WTC11 (cell line): ENCODE measurements at regions not wholly inside any gene's neighbourhood (a gene's known extent, or its start where the extent isn't known, plus 50 kb on each side); places are given as distances from the start of the nearest gene placed in this dataset.

Experiments used
- ARID4B ChIP-seq: sonication (generic); formaldehyde crosslinking; IDR thresholded peaks from 2 replicates; pipeline ENCODE4 v1.8.0; 2023; ENCODE audit warnings: missing genetic modification reagents, mild to moderate bottlenecking, borderline replicate concordance
- ATF3 ChIP-seq: sonication (generic); formaldehyde crosslinking; conservative IDR thresholded peaks from 2 replicates; pipeline ENCODE4 v1.8.1; 2022; ENCODE audit warnings: mild to moderate bottlenecking, missing genetic modification reagents
- CTCF ChIP-seq: fragments of 200-600 bp; IDR thresholded peaks from 2 replicates; pipeline ENCODE4 v1.8.0; 2022; ENCODE audit warnings: antibody characterized with exemption
- GABPB1 ChIP-seq: sonication (generic); formaldehyde crosslinking; IDR thresholded peaks from 2 replicates; pipeline ENCODE4 v1.8.1; 2023; ENCODE audit warnings: mild to moderate bottlenecking, missing genetic modification reagents
- HMGA2 ChIP-seq: fragments of 250-450 bp; sonication (Bioruptor Pico); IDR thresholded peaks from 2 replicates; pipeline ENCODE4 v1.4.0; 2021; ENCODE audit warnings: mild to moderate bottlenecking, moderate library complexity
- MYBL2 ChIP-seq: sonication (generic); formaldehyde crosslinking; IDR thresholded peaks from 2 replicates; pipeline ENCODE4 v1.8.1; 2023; ENCODE audit warnings: mild to moderate bottlenecking, moderate library complexity, missing genetic modification reagents
- STAT6 ChIP-seq: sonication (generic); formaldehyde crosslinking; conservative IDR thresholded peaks from 2 replicates; pipeline ENCODE4 v1.8.1; 2023; ENCODE audit warnings: mild to moderate bottlenecking, low read depth, missing genetic modification reagents, moderate library complexity
- USF2 ChIP-seq: sonication (generic); formaldehyde crosslinking; IDR thresholded peaks from 2 replicates; pipeline ENCODE4 v1.8.1; 2023; ENCODE audit warnings: mild to moderate bottlenecking, missing genetic modification reagents, moderate library complexity
- ZNF121 ChIP-seq: sonication (generic); formaldehyde crosslinking; IDR thresholded peaks from 2 replicates; pipeline ENCODE4 v1.8.0; 2023; ENCODE audit warnings: missing genetic modification reagents
- ZNF532 ChIP-seq: fragments of 250-450 bp; sonication (Bioruptor Pico); IDR thresholded peaks from 2 replicates; pipeline ENCODE4 v1.9.0; 2021; ENCODE audit warnings: mild to moderate bottlenecking, borderline replicate concordance
- ZSCAN18 ChIP-seq: fragments of 250-450 bp; sonication (Bioruptor Pico); IDR thresholded peaks from 2 replicates; pipeline ENCODE4 v2.1.2; 2022; ENCODE audit warnings: mild to moderate bottlenecking, moderate library complexity

GRCh38 chr3:180820400-180820799, 92.1 kb upstream of the FXR1 start (continued):
- TF ChIP-seq CTCF (no peak), ZNF121 (CRISPR knock-in tag) (no peak), ZSCAN18 (CRISPR knock-in tag) (no peak), STAT6 (CRISPR knock-in tag) (no peak), ATF3 (CRISPR knock-in tag) (no peak), USF2 (CRISPR knock-in tag) (no peak), ZNF532 (CRISPR knock-in tag) (no peak), HMGA2 (CRISPR knock-in tag) (no peak), ARID4B (CRISPR knock-in tag) (no peak), GABPB1 (CRISPR knock-in tag) (no peak), MYBL2 (no peak)
- TF ChIP-seq, all 79 proteins: peak for 0
